GDM1 (cell line): ENCODE measurements at regions not wholly inside any gene's neighbourhood (a gene's known extent, or its start where the extent isn't known, plus 50 kb on each side); places are given as distances from the start of the nearest gene placed in this dataset.
"Not testable (repeated sequence)": the region's sequence is repeated elsewhere in the genome, so short reads cannot be mapped to it uniquely, and the experiment has no call there.

Experiments used
- DNase-seq: peaks from one replicate; lab custom pipeline; 2025; lab: John Stamatoyannopoulos, UW

- no peak for DNase-seq
Measured at GRCh38 chr16:60392380-60392779, 1643.9 kb downstream of the CDH8 start.

GRCh38 chr16:60371591-60371990 is 1637.5 kb upstream of the GOT2 start:
- DNase-seq = no peak

GRCh38 chr16:60367739-60368138 is 1633.6 kb upstream of the GOT2 start:
- no peak for DNase-seq

DNA sequence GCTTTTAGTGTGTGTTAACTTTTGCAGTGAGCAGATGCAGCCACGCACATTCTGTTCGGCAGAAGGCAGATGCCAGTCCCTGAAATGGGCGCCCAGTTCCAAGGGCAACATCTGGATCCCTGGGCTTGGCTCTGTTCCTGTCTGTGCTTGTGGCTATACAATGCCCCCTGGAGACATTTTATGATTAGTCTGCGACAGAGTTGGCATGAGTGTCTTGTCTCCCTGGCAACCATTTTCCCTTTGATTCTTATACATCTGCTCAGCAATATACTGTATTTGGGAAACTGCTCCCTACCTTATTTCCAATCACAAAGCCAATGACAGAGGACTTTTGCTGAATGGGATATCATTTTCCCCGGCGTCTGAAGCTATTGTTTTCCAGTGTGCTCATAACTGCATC is 1629.5 kb upstream of the GOT2 start:
- no peak for DNase-seq

GRCh38 chr16:60359866-60360265 is 1625.8 kb upstream of the GOT2 start:
- not testable (repeated sequence) for DNase-seq

GRCh38 chr16:60359412-60359811 is 1625.3 kb upstream of the GOT2 start:
- DNase-seq = not testable (repeated sequence)

- not testable (repeated sequence) for DNase-seq
Measured at GRCh38 chr16:60357876-60358522, 1623.9 kb upstream of the GOT2 start.

DNA sequence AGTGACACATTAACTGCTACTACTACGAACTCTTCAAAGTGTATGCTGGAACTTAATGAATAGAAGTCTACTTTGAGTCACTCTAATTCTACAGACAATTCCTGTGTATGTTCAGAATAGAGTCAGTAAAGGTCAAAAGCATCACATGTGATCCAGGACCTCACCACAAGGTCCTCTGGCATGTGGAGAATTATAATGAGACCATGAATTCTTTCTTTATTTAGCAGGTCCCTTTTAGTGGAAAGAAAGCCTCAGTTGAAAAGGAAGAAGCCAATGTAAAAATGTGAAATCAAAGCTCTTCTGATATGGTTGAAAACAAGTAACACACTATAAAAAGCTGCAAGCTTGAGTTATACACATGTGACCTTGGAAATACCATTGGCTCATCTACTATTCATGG is 1612.1 kb upstream of the GOT2 start:
- no peak for DNase-seq

DNA sequence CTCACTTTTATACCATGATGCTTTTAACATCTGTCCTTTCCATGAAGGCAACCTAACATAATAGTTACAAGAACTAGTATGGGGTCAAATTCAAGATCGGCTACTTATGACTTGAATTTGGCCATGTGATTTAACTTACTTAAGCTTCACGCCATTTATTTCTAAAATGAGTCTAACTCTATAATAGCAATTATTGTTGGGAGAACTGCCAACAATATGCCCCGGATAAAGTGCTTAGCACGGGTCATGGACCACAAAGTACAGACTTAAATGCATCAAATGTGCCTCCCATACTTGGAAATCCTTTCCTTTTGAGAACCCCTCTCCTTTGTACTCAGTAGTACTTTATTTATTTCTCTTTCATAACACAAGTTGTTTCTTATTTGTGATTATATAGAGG is 1603.6 kb upstream of the GOT2 start:
- DNase-seq = no peak

DNA sequence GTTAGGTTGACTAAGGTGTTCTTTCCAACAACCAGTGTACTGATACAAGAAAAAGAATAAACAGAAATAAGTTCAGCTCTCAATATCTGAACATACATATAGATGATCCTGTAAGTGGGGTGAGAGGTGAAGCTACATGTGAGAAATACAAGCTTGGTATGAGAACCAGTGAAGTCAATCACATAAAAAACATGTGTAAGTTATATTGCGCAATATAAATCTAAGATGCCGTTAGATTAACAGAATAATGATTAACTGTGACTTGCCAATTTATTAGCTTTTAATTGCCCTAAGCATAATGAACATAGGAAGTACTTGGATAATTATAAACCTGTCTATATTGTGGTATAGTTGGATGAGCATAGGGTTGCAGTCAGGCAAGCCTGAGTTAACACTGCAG is 1597.1 kb upstream of the GOT2 start:
- no peak for DNase-seq

DNA sequence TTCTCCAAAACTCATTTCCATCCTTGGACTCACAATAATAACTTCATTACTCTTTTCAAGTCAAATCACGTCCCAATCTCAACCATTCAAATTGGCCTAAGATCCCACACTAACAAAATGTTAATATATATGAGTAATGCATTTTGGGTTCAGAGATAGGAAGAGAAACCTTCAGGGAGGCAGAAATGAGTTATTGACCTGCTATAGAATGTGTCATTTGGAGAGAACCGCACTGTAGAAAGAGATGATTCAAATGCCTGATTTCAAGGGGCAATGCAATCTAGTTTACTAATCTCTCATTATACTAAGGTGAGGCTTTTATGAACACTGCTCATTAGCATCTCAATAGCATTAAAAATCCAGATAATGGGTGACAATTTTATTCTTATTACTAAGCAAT is 1595.0 kb upstream of the GOT2 start:
- DNase-seq = no peak

- no peak for DNase-seq
Measured at GRCh38 chr16:60328152-60328551, 1594.0 kb upstream of the GOT2 start.

DNA sequence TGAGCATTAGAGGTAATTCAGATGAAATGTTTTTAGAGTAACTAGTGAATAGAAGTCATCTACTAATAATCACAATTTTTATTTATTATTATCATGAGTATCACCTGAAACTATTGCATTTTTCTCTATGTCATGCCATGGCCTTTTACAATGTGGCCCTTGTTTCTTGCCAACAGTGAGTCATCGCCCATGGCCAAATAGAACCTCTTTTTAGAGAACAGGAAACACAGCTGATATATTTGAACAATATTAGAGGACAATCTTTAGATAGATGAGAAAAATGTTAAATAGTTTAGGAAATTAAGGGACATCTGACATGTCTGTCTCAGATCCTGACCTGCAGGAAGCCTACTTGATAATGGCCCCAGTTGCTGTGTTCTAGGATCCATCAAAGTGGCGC is 1584.4 kb upstream of the GOT2 start:
- DNase-seq = no peak

DNA sequence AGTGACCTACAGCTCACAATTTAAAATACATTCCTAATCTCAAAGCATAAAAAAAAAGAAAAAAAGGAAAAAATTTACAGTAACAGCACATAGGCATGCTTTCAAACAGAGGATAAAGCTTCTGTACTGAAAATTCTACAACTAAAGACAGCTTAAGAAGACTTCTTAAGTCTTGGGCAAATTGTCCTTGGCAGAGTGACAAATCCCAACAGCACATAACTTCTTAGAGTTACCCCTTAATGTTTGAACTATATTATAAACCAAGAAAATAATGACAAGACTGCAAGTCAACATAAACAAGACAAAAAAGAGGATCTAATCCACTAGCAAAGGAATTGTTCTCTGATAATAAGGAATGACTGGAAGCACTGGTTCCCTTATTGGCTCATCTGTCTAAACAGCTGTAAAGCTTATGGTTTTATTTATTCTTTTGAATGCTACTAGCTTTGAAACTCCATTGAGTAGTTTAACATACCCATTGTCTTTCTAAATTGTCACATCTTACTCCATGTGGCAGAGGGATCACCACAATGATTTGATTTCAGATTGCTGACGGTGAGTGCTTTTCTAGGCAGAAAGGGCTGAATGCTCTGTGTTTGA is 1576.8 kb upstream of the GOT2 start:
- DNase-seq = no peak

DNA sequence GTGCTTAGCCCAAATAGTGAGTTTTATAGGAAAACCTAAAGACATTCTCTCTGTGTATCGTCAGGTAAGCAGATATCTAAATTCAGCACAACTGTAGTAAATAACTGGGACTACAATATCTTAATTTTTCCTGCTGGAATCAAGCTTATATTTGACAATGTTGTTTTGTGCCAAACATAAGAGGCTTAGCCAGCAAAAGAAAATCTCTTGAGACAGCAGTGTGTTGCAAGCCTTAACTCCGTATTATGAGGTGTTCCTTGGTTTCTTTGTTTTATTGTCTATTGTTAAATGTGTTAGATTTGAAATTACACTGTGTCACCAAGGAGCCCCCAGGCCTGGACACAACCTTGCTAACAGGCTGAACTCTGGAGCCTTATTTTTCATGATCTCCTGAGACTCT is 1570.6 kb upstream of the GOT2 start:
- no peak for DNase-seq

DNA sequence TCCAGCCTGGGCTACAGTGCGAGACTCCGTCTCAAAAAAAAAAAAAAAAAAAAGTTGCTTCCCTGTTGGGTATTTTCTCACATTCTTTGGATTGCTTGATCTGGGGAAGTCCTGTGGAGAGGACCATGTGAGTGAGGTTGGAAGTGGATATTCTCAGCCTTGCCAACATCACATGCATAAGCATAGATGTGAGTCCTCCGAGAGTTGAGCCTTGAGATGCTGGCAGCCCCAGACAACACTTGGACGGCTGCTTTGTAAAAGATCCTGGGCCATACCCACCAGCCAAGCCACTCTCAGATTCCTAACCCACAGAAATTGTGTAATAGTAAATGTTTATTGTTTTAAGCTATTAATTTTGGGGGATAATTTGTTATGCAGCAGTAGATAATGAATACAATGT is 1570.0 kb upstream of the GOT2 start:
- no peak for DNase-seq

- no peak for DNase-seq
Measured at GRCh38 chr16:60302676-60303075, 1568.6 kb upstream of the GOT2 start.

GRCh38 chr16:60302261-60302660 is 1568.1 kb upstream of the GOT2 start:
- no peak for DNase-seq

GRCh38 chr16:60299241-60299776 is 1565.2 kb upstream of the GOT2 start:
- no peak for DNase-seq

DNA sequence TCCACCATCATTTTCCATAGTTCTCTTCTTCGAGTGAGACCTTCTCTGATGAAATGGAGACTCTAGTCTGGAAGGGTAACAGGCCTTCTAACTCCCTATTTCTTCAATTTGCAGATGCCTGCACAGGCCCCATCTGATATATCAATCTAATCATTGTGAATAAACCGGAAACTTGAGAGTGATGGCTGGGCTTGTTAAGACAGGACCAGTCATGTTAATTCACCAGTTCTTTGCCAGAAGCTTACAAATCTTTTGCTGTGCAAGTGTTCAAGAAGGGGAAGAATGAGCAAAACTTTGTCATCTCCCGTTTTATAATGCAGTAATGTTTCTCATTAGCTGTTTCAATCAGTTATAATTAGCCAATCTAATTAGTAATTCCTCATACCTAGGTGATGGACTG is 1561.3 kb upstream of the GOT2 start:
- DNase-seq = no peak

DNA sequence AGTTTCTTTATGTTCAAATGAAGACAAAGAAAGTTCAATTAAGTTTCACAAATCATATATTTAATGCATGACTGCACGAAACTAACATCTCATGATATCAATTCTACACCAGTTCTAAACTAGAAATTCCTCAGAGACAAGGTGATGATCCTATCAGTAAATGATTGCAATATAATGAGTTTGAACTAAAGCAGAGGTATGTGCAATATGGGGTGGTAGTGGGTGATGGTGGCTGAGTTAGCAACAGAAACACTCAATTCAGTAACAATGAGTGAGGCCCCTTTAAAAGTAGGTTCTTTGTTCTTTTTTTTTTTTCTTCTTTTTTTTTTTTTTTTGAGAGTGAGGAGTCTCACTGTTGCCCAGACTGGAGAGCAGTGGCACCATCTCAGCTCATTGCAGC is 1551.7 kb upstream of the GOT2 start:
- DNase-seq = no peak

GRCh38 chr16:60279061-60279665 is 1545.0 kb upstream of the GOT2 start:
- DNase-seq = no peak

GRCh38 chr16:60274431-60275019 is 1540.4 kb upstream of the GOT2 start:
- no peak for DNase-seq
